ENCODE measurements at regions not wholly inside any gene's neighbourhood (a gene's known extent, or its start where the extent isn't known, plus 50 kb on each side); places are given as distances from the start of the nearest gene placed in this dataset.

DNA sequence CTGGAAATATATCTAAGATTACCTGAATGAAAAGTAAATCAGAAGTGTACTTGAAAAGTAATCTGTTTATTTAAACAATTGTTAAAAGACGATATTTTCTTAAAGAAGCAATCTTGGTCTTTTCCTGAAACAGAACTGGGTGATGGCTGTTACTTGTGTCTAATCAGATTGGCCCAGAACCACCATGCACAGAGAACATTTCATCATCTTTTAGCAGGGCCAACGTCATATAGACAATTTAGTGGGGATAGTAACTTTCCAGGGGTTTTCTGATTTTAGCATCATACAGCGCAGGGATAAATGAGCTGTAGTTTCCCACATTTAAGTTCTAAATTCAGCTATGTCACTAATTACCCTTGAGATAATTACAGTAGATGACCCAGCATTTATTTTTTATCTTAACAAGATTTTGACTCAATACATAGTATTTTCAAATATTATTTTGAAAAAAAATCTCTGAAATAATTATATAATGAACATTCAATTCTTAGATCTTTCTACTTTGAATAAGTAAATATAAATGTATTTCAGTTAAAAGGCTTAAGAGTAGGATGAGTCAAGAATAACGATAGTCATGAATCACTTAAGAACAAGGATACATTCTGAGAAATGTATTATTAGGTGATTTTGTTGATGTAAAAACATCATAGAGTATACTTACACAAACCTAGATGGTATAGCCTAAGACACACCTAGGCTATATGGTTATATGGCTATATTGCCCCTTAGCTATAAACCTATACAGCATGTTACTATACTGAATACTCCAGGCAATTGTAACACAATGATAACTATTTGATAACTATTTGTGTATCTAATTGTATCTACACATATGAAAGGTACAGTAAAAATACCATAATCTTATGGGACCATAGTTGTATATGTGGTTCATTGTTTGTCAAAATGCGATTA is 103.8 kb upstream of the MME start:
- DNase-seq (ENCODE audit: low read depth, low spot score): no peak
- H3K27ac ChIP-seq: no peak overlapping the region

DNA sequence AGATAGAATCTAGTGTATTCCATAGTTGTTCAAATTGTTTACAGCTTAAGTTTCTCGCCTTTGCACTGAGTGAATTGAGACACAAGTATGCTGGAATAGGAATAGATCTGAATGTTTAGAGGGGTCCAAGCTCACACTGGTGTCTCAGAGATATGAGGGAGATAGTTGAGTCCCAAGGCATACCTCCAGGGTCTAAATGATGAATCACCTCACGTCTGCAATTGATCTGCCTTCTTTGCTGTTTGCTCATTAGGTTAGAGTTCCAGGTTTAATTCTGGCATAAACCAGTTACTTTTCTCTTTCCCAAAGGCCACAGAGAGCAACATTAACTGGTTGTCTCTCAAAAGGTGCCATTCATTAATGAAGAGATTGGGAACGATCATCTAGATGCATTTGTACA is 106.3 kb upstream of the MME start:
- DNase-seq (ENCODE audit: low read depth, low spot score): no peak
- H3K27ac ChIP-seq: peak overlapping the region; percentile 99

DNA sequence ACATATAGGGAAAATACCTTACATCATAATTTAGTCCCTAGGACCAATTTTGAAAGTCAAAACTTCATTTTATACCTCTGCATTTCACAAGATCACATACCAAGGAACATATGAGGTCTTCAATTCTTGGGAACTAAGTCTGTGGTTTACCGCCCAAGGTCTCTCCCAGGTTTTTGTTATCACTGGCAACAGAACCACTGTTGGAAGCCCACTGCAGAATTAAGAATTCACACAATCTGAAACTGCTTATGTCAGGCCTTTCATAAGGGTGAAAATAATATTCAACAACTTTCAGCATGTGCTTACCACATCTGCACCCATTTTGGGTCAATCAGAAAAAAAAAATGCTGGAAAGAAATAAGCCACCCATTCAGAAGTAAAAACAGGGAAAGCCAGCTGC is 107.2 kb upstream of the MME start:
- peak overlapping the region; percentile 99 for H3K27ac ChIP-seq
- no peak for DNase-seq (ENCODE audit: low read depth, low spot score)

DNA sequence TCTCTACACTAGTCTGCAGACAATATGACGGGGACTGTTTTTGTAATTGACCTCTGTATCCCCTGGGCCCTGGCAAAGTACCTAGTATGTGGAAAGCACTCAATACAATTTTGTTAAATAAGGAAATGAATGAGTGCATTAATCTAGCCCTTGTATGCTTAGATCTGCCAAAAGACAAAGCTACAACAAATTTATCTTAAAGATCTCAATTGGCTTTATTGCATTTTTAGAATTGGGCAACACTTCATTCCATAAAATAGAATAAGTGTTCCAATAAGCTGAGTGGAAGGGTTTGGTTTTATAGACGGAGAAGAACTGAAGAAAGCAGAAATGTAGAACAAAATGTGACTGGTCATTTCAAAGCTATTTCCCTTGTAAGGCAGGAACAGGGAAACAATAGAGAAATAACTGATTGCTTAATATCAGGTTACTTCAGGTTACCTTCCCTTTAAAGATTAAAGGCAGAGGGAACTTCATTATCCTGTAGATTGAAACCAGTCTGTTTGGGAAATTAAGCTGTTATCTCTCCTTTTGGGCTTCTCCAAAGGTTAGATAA is 108.3 kb upstream of the MME start:
- peak overlapping the region; percentile 99 for H3K27ac ChIP-seq
- DNase-seq (ENCODE audit: low read depth, low spot score): peak; percentile 63

DNA sequence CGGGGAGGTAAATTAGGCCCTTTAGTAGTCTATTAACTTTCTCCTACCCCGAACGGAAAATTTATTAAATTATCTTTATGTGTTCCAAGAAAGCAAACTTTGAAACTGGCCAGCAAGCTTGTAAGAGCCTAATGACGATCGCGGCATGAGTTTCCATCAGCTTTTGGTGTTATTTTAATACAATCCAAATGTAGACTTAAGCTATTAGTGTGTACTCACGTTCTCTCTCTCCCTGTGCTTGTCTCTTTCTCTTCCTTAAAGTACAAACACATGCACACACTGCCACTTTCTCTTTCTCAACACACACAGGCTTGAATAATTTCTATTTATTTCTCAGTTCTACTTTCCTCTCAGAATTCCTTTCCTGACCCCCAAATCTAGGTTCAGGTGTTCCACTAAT is 108.8 kb upstream of the MME start:
- no peak for DNase-seq (ENCODE audit: low read depth, low spot score)
- H3K27ac ChIP-seq: peak overlapping the region; percentile 99

DNA sequence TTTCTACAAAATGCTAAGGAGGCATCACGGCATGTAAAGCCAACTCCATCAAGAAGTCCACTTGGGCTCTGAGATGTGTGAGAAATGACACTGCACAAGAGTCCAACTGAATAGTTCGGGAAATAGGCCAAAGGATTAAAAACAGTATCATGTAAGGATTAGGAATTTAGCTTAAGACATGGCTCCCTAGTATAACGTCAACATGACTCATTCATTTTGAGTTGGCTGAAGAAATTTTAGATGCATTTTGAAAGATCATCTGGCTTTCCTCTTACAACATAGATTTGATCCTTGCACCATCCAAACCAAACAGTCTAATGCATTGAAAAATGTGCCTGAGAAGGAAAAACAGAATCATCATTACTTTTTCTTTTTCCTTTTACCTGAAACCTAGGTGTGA is 109.3 kb upstream of the MME start:
- peak overlapping the region; percentile 99 for H3K27ac ChIP-seq
- DNase-seq (ENCODE audit: low read depth, low spot score): peak; percentile 56

DNA sequence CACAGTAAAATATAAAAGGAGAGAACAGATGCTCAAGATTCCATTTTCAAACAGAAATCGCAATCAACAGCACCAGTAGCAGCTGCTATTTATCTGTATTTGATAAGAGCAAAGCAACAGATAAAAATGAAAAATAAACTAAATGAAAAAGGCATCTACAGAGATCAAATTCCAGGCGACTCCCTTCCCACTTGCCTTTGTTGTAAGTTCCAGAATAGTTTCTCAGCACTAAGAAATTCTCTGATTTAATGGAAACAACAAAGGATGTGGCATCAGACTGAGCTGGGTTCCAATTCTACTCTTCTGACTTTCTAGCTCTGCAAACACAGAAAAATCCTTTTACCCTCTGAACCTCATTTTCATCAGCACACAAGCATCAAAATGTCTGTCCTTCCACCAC is 110.8 kb upstream of the MME start:
- no peak for DNase-seq (ENCODE audit: low read depth, low spot score)
- H3K27ac ChIP-seq: no peak overlapping the region

DNA sequence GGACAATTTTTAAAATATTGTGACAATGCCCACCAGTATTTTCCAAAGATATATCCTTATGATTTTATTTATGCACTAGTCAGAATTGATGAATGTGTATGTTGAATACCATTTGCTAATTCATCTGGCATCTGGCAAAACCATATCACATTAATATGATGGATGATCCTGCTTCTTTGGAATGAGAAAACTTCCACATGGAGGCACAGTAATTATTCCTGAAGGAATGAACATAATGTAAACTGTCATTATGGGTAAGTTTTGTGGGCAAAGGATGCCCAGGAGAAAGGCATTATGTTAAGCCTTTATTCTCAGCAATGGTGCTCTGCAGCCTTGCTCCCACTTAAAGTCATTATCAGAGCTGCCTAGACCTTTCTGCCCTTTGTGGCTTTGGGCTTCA is 113.0 kb upstream of the MME start:
- no peak for DNase-seq (ENCODE audit: low read depth, low spot score)
- H3K27ac ChIP-seq: no peak overlapping the region

DNA sequence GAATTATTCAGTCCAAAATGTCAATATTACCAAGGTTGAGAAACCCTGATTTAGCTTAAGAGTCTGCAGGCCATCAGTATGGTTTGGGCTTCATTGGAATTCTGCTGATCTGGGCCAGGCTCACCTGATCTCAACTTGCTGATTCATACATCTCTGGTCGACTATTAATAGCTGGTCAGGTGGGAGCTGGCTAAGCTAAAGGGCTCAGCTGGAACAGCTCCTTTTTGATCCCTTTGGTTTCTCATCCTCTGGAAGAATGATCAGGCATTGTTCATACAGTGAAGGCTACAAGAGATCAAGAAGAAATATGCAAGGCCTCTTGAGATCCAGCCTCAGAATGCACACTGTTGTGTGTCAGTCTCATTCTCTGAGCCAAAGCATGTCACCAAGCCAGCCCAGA is 123.3 kb upstream of the MME start:
- no peak for DNase-seq (ENCODE audit: low read depth, low spot score)
- H3K27ac ChIP-seq: no peak overlapping the region

DNA sequence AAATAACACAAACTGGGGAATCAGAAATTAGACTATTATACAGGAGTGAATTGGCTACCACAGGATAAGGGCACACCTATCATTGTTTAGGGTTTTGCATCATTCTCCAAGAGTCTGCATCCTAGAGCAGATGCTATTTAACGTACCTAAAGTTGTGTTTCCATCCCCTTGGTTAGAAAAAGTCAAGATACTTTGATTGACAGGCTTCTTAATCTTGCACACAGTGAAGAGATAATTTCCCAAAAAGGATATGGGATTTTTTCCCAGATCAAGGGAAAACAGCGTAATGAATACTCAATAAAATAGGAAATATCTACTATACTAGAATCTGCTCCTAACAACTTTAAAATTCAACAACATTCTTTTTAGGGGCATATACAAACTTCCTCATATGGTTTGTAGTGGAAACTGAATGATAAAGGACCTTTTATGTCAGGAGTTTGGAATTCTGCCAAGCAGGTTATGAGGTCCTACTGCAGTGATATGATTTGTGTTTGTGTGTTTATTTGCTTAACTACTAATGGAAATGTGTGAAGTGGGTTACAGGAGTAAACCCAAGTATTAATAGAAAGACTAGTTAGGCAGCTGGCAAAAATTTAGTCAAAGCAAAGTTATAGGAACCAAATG is 124.1 kb upstream of the MME start:
- no peak overlapping the region for H3K27ac ChIP-seq
- no peak for DNase-seq (ENCODE audit: low read depth, low spot score)

DNA sequence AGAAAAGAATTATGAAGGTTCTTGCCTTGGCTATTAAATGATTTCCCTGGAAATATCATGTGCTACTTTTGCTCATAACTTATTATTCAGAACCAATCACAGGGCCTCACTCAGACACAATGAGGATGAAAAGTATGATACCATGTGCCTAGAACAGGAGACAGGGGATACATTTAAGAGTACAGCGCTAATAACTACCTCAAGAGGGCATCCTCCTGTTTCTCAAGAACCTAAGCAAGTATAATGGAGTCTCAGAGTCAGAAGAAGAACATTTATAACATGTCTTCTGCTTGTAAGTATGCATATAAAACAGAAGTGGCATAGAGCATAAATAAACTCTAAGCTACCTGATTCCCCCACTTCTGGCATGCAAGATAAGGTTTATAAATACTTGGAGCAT is 125.4 kb upstream of the MME start:
- DNase-seq (ENCODE audit: low read depth, low spot score): no peak
- no peak overlapping the region for H3K27ac ChIP-seq

DNA sequence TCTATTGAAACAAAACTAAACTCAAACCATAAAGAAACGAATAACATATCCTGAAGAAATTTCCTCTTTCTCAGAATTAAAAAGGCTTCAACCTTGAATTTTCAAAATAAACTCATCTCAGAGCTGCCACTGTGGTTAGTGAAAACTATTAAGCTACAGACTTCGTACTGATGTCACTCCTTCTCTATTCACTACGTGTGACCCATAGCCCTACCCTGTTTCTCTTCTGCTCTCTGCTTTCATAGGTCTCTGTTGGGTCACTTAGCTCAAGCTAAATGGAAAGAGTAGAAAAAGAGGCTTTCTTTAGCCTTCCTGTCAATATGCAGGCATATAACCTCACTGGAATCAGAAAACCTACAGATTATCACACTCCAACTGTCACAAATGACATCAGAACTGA is 126.6 kb upstream of the MME start:
- DNase-seq (ENCODE audit: low read depth, low spot score): no peak
- H3K27ac ChIP-seq: no peak overlapping the region

DNA sequence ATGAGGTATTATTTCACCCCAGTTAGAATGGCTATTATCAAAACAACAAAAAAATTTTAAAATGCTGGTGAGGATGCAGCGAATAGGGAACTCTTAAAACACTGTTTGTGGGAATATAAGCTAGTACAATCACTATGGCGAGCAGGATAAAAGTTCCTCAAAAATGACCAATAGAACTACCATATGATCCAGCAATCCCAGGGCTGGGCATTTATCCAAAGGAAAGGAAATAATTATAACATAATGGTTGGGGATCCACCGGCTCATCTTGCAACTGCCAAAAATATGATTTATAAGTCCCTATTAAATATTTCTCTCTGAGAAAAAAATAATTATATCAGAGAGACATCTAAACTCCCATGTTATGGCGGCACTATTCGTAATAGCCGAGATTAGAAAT is 127.6 kb upstream of the MME start:
- DNase-seq (ENCODE audit: low read depth, low spot score): no peak

DNA sequence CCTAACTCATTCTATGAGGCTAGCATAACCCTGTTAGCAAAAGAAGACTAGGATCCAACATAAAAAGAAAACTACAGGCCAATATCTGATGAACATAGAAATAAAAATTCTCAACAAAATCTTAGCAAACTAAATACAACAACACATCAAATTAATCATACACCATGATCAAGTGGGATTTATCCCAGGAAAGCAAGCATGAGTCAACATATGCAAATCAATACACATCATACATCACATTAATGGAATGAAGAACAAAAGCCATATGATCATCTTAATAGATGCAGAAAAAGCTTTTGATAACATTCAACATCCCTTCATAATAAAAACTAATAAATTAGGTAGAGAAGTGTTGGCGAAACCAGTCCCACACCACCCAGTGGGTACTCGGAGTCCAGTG is 136.1 kb upstream of the MME start:
- H3K27ac ChIP-seq: no peak overlapping the region
- no peak for DNase-seq (ENCODE audit: low read depth, low spot score)

More for the DNA sequence above, 127.6 kb upstream of the MME start:
- H3K27ac ChIP-seq: no peak overlapping the region

DNA sequence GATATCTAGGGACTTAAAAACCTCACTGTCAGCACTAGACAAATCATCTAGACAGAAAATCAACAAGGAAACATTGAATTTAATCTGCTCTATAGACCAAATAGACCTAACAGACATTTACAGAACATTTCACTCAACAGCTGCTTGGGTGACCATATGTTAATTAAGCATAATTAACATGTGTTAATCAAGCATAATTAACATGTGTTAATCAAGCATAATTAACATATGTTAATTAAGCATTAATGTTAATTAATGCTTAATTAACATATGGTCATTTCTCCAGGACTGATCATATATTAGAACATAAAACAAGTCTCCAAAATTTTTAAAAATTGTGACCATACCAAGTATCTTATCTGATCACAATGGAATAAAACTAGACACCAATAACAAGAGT is 137.3 kb upstream of the MME start:
- H3K27ac ChIP-seq: no peak overlapping the region
- no peak for DNase-seq (ENCODE audit: low read depth, low spot score)

DNA sequence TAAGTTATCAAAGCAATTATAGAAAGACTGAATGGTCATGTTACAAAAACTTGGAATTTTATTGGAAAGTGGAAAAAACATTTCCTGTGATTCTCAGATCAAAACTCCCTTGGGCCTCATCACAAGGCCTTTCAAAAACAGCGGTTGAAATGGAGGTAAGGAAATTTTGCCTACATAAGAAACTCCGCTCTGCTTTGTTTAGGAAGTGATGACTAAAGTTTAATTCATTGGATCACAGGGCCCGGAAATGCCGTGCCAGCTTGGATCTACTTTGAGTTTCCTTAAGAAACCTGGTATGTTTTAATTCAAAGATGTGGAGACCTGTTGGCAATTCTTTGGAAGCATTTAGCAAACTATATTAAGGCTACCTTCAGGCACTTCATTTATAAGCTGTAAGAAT is 143.9 kb upstream of the MME start:
- no peak overlapping the region for H3K27ac ChIP-seq
- no peak for DNase-seq (ENCODE audit: low read depth, low spot score)

DNA sequence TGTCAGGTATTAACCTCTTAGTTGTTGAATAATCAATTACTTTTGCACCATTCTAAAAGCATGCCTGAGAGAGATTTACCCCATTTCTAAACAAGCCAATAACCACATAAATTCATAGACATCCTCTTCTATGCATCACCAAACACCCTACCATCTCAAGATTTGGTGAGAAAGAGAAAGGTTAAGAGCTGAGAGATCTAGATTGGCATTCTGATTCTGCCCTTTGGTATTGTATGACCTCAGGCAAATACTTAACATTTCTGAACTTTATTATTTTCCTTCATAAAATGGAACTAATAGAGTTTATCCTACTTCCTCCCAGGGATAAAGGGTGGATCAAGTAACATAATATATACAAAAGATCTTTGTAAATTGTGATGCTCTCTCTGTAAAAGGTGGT is 146.5 kb upstream of the MME start:
- no peak overlapping the region for H3K27ac ChIP-seq

DNA sequence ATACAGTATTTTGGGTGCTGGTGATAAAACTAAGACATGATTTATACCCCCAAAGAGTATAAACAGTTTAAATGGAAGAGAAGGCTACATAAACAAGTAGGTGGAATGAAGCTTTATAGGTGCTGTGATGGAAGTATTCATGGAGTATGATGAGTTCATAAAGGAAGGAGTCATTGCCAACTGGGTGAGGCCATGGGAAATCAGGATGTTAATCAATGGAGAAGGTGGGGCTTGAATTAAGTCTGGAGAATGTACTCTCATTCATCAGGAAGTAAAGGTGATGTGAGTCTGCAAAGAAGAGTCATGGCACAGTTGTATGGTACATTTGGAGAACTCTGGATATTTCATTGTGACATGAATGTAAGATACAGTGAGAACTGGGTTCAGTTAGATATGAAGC is 147.5 kb upstream of the MME start:
- peak overlapping the region; percentile 1 for H3K27ac ChIP-seq
- no peak for DNase-seq (ENCODE audit: low read depth, low spot score)

More for the DNA sequence above, 146.5 kb upstream of the MME start:
- no peak for DNase-seq (ENCODE audit: low read depth, low spot score)

DNA sequence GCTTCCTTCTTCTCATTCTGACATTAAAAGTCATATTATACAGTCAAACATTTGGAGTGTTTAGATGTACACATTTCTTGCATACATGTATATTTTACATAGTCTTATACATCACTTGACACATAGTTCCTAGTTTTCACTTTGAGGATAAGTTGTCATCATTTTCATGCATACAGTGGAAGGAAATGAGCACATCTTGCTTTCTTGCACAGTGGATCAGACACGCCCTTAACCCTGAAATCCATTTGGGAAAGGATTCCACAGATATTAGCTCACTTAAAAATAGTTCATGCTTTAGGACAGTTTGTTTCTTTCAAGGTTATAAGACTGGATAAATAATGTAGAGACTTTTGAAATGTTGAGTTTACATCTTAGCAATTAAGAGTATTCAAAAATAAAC is 148.6 kb upstream of the MME start:
- DNase-seq (ENCODE audit: low read depth, low spot score): no peak
- H3K27ac ChIP-seq: peak overlapping the region; percentile 1

DNA sequence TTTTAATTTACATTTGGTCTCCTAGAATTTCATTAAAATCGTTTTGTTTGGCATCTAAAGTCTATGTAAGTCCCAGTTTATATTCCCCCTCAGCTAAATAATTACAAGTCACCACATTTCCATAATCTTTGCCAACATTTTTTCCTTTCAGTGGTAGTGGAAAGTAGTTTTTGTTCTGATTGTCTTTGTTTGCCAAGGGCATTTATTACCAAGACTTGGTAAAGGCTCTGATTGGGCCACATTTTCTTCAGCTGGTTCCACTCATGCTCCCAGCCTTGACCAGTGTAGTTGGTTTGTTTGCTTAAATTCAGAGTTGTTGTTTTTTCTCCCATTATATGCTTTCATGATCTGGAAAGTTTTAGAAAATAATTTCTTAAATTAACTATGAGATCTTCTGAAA is 153.4 kb upstream of the MME start:
- no peak for DNase-seq (ENCODE audit: low read depth, low spot score)

DNA sequence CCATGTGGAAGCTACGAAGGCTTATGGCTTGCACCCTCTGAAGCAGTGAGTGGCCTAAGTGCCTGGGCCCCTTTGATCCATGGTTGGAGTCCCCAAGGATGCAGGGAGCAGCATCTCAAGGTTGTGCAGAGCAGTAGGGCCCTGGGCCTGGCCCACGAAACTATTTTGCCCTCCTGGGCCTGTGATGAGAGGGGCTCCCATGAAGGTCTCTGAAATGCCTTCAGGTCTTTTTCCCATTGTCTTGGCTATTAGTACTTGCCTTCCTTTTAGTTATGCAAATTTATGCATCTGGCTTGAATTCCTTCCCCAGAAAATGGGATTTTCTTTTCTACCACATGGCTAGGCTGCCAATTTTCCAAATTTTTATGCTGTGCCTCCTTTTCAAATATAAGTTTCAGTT is 158.8 kb upstream of the MME start:
- no peak for DNase-seq (ENCODE audit: low read depth, low spot score)
- no peak overlapping the region for H3K27ac ChIP-seq

More for the DNA sequence above, 153.4 kb upstream of the MME start:
- H3K27ac ChIP-seq: no peak overlapping the region

DNA sequence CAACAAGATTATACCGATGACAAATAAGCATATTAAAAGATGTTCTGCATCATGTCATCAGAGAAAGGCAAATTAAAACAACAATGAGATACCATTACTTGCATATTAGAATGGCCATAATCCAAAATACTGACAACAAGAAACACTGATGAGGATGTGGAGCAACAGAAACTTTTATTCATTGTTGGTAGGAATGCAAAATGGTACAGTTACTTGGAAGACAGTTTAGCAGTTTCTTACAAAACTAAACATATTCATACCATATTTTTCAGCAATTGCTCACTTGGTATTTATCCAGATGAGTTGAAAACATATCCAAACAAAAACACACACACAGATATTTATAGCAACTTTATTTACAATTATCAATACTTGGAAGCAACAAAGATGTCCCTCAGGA is 160.9 kb upstream of the MME start:
- no peak for DNase-seq (ENCODE audit: low read depth, low spot score)
- H3K27ac ChIP-seq: no peak overlapping the region
